NT2/D1 (cell line): ENCODE measurements at regions not wholly inside any gene's neighbourhood (a gene's known extent, or its start where the extent isn't known, plus 50 kb on each side); places are given as distances from the start of the nearest gene placed in this dataset.
"Not testable (repeated sequence)": the region's sequence is repeated elsewhere in the genome, so short reads cannot be mapped to it uniquely, and the experiment has no call there.

Experiments used
- DNase-seq: peaks from one replicate; pipeline ENCODE4 v3.0.0-alpha.2; 2011; ENCODE audit warnings: low read depth, low spot score
- H3K27me3 ChIP-seq: 2 replicates; pipeline ENCODE4 v1.6.0; 2011; ENCODE audit warnings: mild to moderate bottlenecking; ENCODE audit not compliant: insufficient read length, insufficient read depth
- H3K36me3 ChIP-seq: 2 replicates; pipeline ENCODE4 v1.6.1; 2011; ENCODE audit warnings: mild to moderate bottlenecking, low read length, mixed read lengths; ENCODE audit not compliant: insufficient read depth, insufficient read length
- H3K4me1 ChIP-seq: 2 replicates; pipeline ENCODE4 v1.5.1; 2011; ENCODE audit not compliant: insufficient read depth, insufficient read length
- H3K4me3 ChIP-seq: 2 replicates; pipeline ENCODE4 v1.5.1; 2011; ENCODE audit warnings: low read depth; ENCODE audit not compliant: insufficient read length
- H3K9ac ChIP-seq: 2 replicates; pipeline ENCODE4 v1.6.0; 2011; ENCODE audit warnings: low read depth; ENCODE audit not compliant: insufficient read length
- H3K9me3 ChIP-seq: 2 replicates; pipeline ENCODE4 v1.5.1; 2011; ENCODE audit warnings: mild to moderate bottlenecking, low read length; ENCODE audit not compliant: insufficient read depth
- SUZ12 ChIP-seq: IDR thresholded peaks from 2 replicates; pipeline ENCODE4 v1.6.1; 2011; ENCODE audit not compliant: insufficient read length, insufficient read depth; ENCODE audit errors: extremely low read depth
- YY1 ChIP-seq: IDR thresholded peaks from 2 replicates; pipeline ENCODE4 v1.6.1; 2011; ENCODE audit not compliant: insufficient read length, insufficient read depth
- ZNF274 ChIP-seq: IDR thresholded peaks from 2 replicates; pipeline ENCODE4 v1.6.1; 2011; ENCODE audit warnings: mild to moderate bottlenecking, low read depth, low read length

DNA sequence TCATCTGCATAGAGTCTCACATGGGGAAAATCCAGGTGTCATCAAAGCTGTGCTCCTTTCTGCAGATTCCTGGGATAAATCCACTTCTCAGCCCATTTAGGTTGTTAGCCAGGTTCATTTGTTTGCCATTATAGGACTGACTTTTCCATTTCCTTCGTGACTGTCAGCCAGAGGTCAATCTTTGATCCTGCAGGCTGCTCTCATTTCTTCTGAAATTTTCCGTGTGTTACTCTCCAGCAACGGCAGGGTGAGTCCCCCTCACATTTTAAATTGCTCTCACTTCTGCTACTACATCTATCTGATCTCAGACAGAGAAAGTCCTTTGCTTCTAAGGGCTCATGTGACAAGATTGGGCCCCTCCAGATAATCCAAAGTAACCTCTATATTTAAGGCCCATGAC lies 150.7 kb upstream of the BET1 start:
- DNase-seq, result no peak
- Histone ChIP-seq H3K4me1 (no peaks in the 10 kb centered on the region), H3K9ac (no peak overlapping the region), H3K4me3 (no peak overlapping the region), H3K36me3 (no peaks in the 10 kb centered on the region), H3K27me3 (no peaks in the 10 kb centered on the region), H3K9me3 (no peaks in the 10 kb centered on the region)
- no peak for TF ChIP-seq YY1
- no peak for TF ChIP-seq SUZ12
- no peak for TF ChIP-seq ZNF274

DNA sequence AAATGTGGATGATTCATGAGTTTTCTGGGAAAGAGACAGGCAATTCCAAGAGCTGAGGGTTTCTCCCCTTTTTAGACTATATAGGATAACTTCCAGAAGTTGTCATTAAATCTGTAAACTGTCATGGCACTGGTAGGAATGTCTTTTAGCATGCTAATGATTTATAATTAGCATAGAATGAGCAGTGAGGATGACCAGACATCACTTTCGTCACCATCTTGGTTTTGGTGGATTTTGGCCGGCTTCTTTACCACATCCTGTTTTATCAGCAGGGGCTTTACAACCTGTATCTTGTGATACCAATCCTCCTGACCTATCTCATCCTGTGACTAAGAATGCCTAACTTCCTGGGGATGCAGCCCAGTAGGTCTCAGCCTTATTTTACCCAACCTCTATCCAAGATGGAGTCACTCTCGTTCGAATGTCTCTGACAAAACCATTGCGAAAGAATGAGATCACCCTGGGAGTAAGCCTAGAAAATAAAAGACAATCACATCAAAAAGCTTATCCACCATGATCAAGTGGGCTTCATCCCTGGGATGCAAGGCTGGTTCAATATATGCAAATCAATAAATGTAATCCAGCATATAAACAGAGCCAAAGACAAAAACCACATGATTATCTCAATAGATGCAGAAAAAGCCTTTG lies 153.6 kb upstream of the BET1 start:
- H3K9ac ChIP-seq, H3K4me1 ChIP-seq, H3K9me3 ChIP-seq, H3K36me3 ChIP-seq, H3K27me3 ChIP-seq, H3K4me3 ChIP-seq, DNase-seq: not testable (repeated sequence)

DNA sequence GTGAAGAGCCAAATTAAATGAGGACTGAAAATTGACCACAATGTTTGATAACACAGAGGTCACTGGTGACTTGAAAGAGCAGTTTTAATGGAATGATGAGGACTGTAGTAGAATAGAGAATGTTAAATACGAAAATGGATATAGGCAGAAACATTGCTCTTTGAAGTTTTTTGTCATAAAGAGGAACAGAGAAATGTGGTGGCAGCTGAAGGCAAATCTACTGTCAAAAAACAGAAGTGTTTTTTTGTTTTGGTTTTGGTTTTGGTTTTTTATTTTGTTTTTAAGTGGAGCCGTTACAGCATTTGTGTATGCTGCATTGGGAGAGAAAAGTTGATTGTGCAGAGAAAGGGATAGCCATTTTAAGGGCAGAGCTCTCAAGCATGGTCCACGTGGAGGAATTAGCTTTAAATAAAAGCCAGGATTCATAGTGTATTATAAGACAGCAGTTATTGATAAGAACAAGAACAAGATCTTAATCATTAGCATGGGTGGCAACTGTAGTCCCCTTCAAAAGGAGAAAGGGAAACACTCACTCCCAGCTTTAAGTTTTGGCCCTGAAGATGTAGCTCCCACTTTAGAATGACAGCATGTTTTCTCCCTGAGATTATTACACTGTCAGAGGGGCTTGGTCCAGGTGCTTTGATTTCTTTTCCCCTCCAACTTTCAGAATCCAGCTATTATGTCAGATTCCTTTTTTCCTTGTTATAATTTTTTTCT lies 156.7 kb upstream of the BET1 start:
- no peak overlapping the region for H3K4me3 ChIP-seq
- H3K9ac ChIP-seq, result no peak overlapping the region
- H3K9me3 ChIP-seq, result no peaks in the 10 kb centered on the region; the same call in none of the 2 replicates
- H3K27me3 ChIP-seq, result no peaks in the 10 kb centered on the region
- no peak for TF ChIP-seq ZNF274
- no peak for TF ChIP-seq SUZ12
- H3K4me1 ChIP-seq, result no peaks in the 10 kb centered on the region
- no peak for DNase-seq
- no peaks in the 10 kb centered on the region for H3K36me3 ChIP-seq

DNA sequence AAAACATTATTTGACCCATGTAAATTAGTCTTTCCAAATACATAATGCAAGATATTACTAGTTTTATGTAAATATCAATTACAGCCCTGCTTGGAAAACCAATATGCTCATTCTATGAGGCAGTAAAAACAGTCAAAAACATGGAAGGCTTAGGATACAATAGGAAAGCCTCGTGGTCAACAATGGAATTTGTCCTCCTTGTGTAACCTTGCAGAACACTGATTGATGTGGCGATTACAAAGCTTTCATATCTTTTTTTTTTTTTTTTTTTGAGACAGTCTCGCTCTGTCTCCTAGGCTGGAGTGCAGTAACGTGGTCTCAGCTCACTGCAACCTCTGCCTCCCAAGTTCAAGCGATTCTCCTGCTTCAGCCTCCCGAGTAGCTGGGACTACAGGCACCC lies 157.3 kb upstream of the BET1 start:
- H3K27me3 ChIP-seq, result no peaks in the 10 kb centered on the region
- no peak for DNase-seq
- no peak overlapping the region for H3K4me3 ChIP-seq
- no peaks in the 10 kb centered on the region; the same call in none of the 2 replicates for H3K9me3 ChIP-seq
- H3K36me3 ChIP-seq, result no peaks in the 10 kb centered on the region
- H3K4me1 ChIP-seq, result no peaks in the 10 kb centered on the region
- no peak overlapping the region for H3K9ac ChIP-seq
- TF ChIP-seq ZNF274, result no peak

GRCh38 chr7:94169682-94170081 lies 165.5 kb upstream of the BET1 start:
- Histone ChIP-seq H3K27me3 (no peaks in the 10 kb centered on the region), H3K36me3 (no peaks in the 10 kb centered on the region), H3K9me3 (no peaks in the 10 kb centered on the region; the same call in none of the 2 replicates), H3K9ac (no peak overlapping the region), H3K4me1 (no peaks in the 10 kb centered on the region), H3K4me3 (no peak overlapping the region)
- no peak for DNase-seq
- TF ChIP-seq SUZ12 (no peak), YY1 (no peak), ZNF274 (no peak)

GRCh38 chr7:94170836-94171235 lies 166.7 kb upstream of the BET1 start:
- Histone ChIP-seq H3K36me3 (no peaks in the 10 kb centered on the region), H3K9me3 (no peaks in the 10 kb centered on the region; the same call in 1 of the 2 replicates), H3K4me3 (no peak overlapping the region), H3K27me3 (no peaks in the 10 kb centered on the region), H3K4me1 (no peaks in the 10 kb centered on the region), H3K9ac (no peak overlapping the region)
- no peak for DNase-seq
- TF ChIP-seq ZNF274 (no peak), YY1 (no peak), SUZ12 (no peak)

DNA sequence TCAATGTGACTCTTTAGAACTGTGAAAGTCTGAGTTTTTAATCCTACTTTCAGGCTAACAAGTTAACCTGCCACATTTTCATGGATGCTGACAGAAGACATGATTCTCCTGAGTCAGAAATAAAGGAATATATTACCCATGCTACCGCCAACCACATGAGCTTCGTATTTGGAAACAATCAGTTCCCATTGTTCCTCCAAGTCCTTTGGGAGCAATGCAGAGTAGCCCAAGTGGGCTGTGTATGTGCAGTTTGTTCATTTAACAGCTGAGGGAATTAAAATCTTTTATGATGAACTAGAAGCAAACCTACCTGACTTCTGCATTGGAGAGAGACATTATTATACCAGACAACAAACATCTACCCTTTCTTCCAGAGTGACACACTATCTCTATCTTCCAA lies 169.3 kb upstream of the BET1 start:
- H3K27me3 ChIP-seq, result no peaks in the 10 kb centered on the region
- H3K4me3 ChIP-seq, result no peak overlapping the region
- no peak for TF ChIP-seq ZNF274
- TF ChIP-seq SUZ12, result no peak
- no peak for TF ChIP-seq YY1
- no peaks in the 10 kb centered on the region for H3K4me1 ChIP-seq
- DNase-seq, result no peak
- H3K9me3 ChIP-seq, result no peaks in the 10 kb centered on the region
- H3K36me3 ChIP-seq, result no peaks in the 10 kb centered on the region
- no peak overlapping the region for H3K9ac ChIP-seq
